ENCODE measurements at regions not wholly inside any gene's neighbourhood (a gene's known extent, or its start where the extent isn't known, plus 50 kb on each side); places are given as distances from the start of the nearest gene placed in this dataset.
"Not testable (repeated sequence)": the region's sequence is repeated elsewhere in the genome, so short reads cannot be mapped to it uniquely, and the experiment has no call there.

- WGBS, 3 donors: 31 to 57% (median 37%) methylated on average over 7 of the region's 7 CpGs
- Histone ChIP-seq H3K9me3 (ENCODE audit: control insufficient read depth in 2 of 2, insufficient read depth in 1 of 2, low read depth in 1 of 2, low read length in 1 of 2) (no peaks in the 10 kb centered on the region), H3K27me3 (ENCODE audit: control insufficient read depth in 3 of 3, insufficient read depth in 3 of 3, low read length in 3 of 3) (no peaks in the 10 kb centered on the region), H3K4me1 (ENCODE audit: control insufficient read depth in 3 of 3, insufficient read depth in 2 of 3, low read depth in 1 of 3, low read length in 2 of 3) (no peaks in the 10 kb centered on the region), H3K36me3 (ENCODE audit: control insufficient read depth in 3 of 3, insufficient read depth in 2 of 3, low read depth in 1 of 3, low read length in 3 of 3) (no peaks in the 10 kb centered on the region), H3K27ac (ENCODE audit: low read depth in 1 of 3, low read length in 2 of 3) (no peak overlapping the region), H3K4me3 (ENCODE audit: low read depth in 1 of 3, low read length in 3 of 3) (no peak overlapping the region)
- DNase-seq (no peak), FAIRE-seq (no peak)
These were observed 250.9 kb downstream of the ANKRD60 start for GRCh38 chr20:57977569-57977968.

- 63 to 79% (median 78%) methylated on average over 10 of the region's 10 CpGs for WGBS, 3 donors
- peaks cover 0 to 2% of the 10 kb centered on the region in 2 donors for H3K9me3 ChIP-seq (ENCODE audit: control insufficient read depth in 2 of 2, insufficient read depth in 1 of 2, low read depth in 1 of 2, low read length in 1 of 2)
- no peak overlapping the region for H3K27ac ChIP-seq (ENCODE audit: low read depth in 1 of 3, low read length in 2 of 3)
- no peaks in the 10 kb centered on the region for H3K36me3 ChIP-seq (ENCODE audit: control insufficient read depth in 3 of 3, insufficient read depth in 2 of 3, low read depth in 1 of 3, low read length in 3 of 3)
- FAIRE-seq: no peak
- no peaks in the 10 kb centered on the region for H3K27me3 ChIP-seq (ENCODE audit: control insufficient read depth in 3 of 3, insufficient read depth in 3 of 3, low read length in 3 of 3)
- H3K4me3 ChIP-seq (ENCODE audit: low read depth in 1 of 3, low read length in 3 of 3): no peak overlapping the region
- no peaks in the 10 kb centered on the region for H3K4me1 ChIP-seq (ENCODE audit: control insufficient read depth in 3 of 3, insufficient read depth in 2 of 3, low read depth in 1 of 3, low read length in 2 of 3)
- DNase-seq: no peak
These were observed 251.3 kb downstream of the ANKRD60 start for GRCh38 chr20:57977141-57977540.

- DNase-seq (no peak), FAIRE-seq (no peak)
- Histone ChIP-seq H3K27me3 (ENCODE audit: control insufficient read depth in 3 of 3, insufficient read depth in 3 of 3, low read length in 3 of 3) (no peaks in the 10 kb centered on the region), H3K4me1 (ENCODE audit: control insufficient read depth in 3 of 3, insufficient read depth in 2 of 3, low read depth in 1 of 3, low read length in 2 of 3) (no peaks in the 10 kb centered on the region), H3K27ac (ENCODE audit: low read depth in 1 of 3, low read length in 2 of 3) (no peak overlapping the region), H3K9me3 (ENCODE audit: control insufficient read depth in 2 of 2, insufficient read depth in 1 of 2, low read depth in 1 of 2, low read length in 1 of 2) (peaks cover 0 to 5% of the 10 kb centered on the region in 2 donors), H3K4me3 (ENCODE audit: low read depth in 1 of 3, low read length in 3 of 3) (no peak overlapping the region), H3K36me3 (ENCODE audit: control insufficient read depth in 3 of 3, insufficient read depth in 2 of 3, low read depth in 1 of 3, low read length in 3 of 3) (no peaks in the 10 kb centered on the region)
- WGBS, 3 donors: 86 to 95% (median 93%) methylated on average over 3 of the region's 3 CpGs
These were observed 253.6 kb downstream of the ANKRD60 start for GRCh38 chr20:57974863-57975262.

GRCh38 chr20:57973886-57974285, 254.6 kb downstream of the ANKRD60 start:
- H3K9me3 ChIP-seq (ENCODE audit: control insufficient read depth in 2 of 2, insufficient read depth in 1 of 2, low read depth in 1 of 2, low read length in 1 of 2): peaks cover 0 to 5% of the 10 kb centered on the region in 2 donors
- no peaks in the 10 kb centered on the region for H3K4me1 ChIP-seq (ENCODE audit: control insufficient read depth in 3 of 3, insufficient read depth in 2 of 3, low read depth in 1 of 3, low read length in 2 of 3)
- H3K27ac ChIP-seq (ENCODE audit: low read depth in 1 of 3, low read length in 2 of 3): no peak overlapping the region
- no peak for DNase-seq
- H3K36me3 ChIP-seq (ENCODE audit: control insufficient read depth in 3 of 3, insufficient read depth in 2 of 3, low read depth in 1 of 3, low read length in 3 of 3): no peaks in the 10 kb centered on the region
- no peak for FAIRE-seq
- no peak overlapping the region for H3K4me3 ChIP-seq (ENCODE audit: low read depth in 1 of 3, low read length in 3 of 3)
- WGBS, 3 donors: 71 to 74% (median 72%) methylated on average over 3 of the region's 3 CpGs
- H3K27me3 ChIP-seq (ENCODE audit: control insufficient read depth in 3 of 3, insufficient read depth in 3 of 3, low read length in 3 of 3): no peaks in the 10 kb centered on the region

- not testable (repeated sequence) for DNase-seq; H3K4me3 ChIP-seq (ENCODE audit: low read depth in 1 of 3, low read length in 3 of 3); H3K36me3 ChIP-seq (ENCODE audit: control insufficient read depth in 3 of 3, insufficient read depth in 2 of 3, low read depth in 1 of 3, low read length in 3 of 3); H3K4me1 ChIP-seq (ENCODE audit: control insufficient read depth in 3 of 3, insufficient read depth in 2 of 3, low read depth in 1 of 3, low read length in 2 of 3); H3K9me3 ChIP-seq (ENCODE audit: control insufficient read depth in 2 of 2, insufficient read depth in 1 of 2, low read depth in 1 of 2, low read length in 1 of 2); FAIRE-seq; H3K27ac ChIP-seq (ENCODE audit: low read depth in 1 of 3, low read length in 2 of 3); H3K27me3 ChIP-seq (ENCODE audit: control insufficient read depth in 3 of 3, insufficient read depth in 3 of 3, low read length in 3 of 3)
- WGBS, 3 donors: 68 to 82% (median 74%) methylated on average over 1 of the region's 1 CpG
These were observed 256.9 kb downstream of the ANKRD60 start for GRCh38 chr20:57971583-57971982.

- DNase-seq (no peak), FAIRE-seq (no peak)
- Histone ChIP-seq H3K27ac (ENCODE audit: low read depth in 1 of 3, low read length in 2 of 3) (no peak overlapping the region), H3K9me3 (ENCODE audit: control insufficient read depth in 2 of 2, insufficient read depth in 1 of 2, low read depth in 1 of 2, low read length in 1 of 2) (peaks cover 0 to 5% of the 10 kb centered on the region in 2 donors), H3K27me3 (ENCODE audit: control insufficient read depth in 3 of 3, insufficient read depth in 3 of 3, low read length in 3 of 3) (peaks cover 0 to 3% (median 0%) of the 10 kb centered on the region in 3 donors), H3K4me3 (ENCODE audit: low read depth in 1 of 3, low read length in 3 of 3) (no peak overlapping the region), H3K36me3 (ENCODE audit: control insufficient read depth in 3 of 3, insufficient read depth in 2 of 3, low read depth in 1 of 3, low read length in 3 of 3) (no peaks in the 10 kb centered on the region), H3K4me1 (ENCODE audit: control insufficient read depth in 3 of 3, insufficient read depth in 2 of 3, low read depth in 1 of 3, low read length in 2 of 3) (no peaks in the 10 kb centered on the region)
- WGBS, 3 donors: 48 to 61% (median 57%) methylated on average over 6 of the region's 6 CpGs
These were observed 257.6 kb downstream of the ANKRD60 start for GRCh38 chr20:57970856-57971255.

GRCh38 chr20:57970116-57970515, 258.3 kb downstream of the ANKRD60 start:
- peaks cover 0 to 5% of the 10 kb centered on the region in 2 donors for H3K9me3 ChIP-seq (ENCODE audit: control insufficient read depth in 2 of 2, insufficient read depth in 1 of 2, low read depth in 1 of 2, low read length in 1 of 2)
- DNase-seq (no peak), FAIRE-seq (no peak)
- H3K27ac ChIP-seq (ENCODE audit: low read depth in 1 of 3, low read length in 2 of 3): no peak overlapping the region
- H3K4me1 ChIP-seq (ENCODE audit: control insufficient read depth in 3 of 3, insufficient read depth in 2 of 3, low read depth in 1 of 3, low read length in 2 of 3): no peaks in the 10 kb centered on the region
- H3K4me3 ChIP-seq (ENCODE audit: low read depth in 1 of 3, low read length in 3 of 3): no peak overlapping the region
- H3K36me3 ChIP-seq (ENCODE audit: control insufficient read depth in 3 of 3, insufficient read depth in 2 of 3, low read depth in 1 of 3, low read length in 3 of 3): no peaks in the 10 kb centered on the region
- 50 to 59% (median 53%) methylated on average over 5 of the region's 5 CpGs for WGBS, 3 donors
- H3K27me3 ChIP-seq (ENCODE audit: control insufficient read depth in 3 of 3, insufficient read depth in 3 of 3, low read length in 3 of 3): peaks cover 0 to 3% (median 0%) of the 10 kb centered on the region in 3 donors

GRCh38 chr20:57968120-57968519, 258.3 kb upstream of the PMEPA1 start:
- Histone ChIP-seq H3K4me3 (ENCODE audit: low read depth in 1 of 3, low read length in 3 of 3) (no peak overlapping the region), H3K9me3 (ENCODE audit: control insufficient read depth in 2 of 2, insufficient read depth in 1 of 2, low read depth in 1 of 2, low read length in 1 of 2) (peaks cover 0 to 5% of the 10 kb centered on the region in 2 donors), H3K27ac (ENCODE audit: low read depth in 1 of 3, low read length in 2 of 3) (no peak overlapping the region), H3K27me3 (ENCODE audit: control insufficient read depth in 3 of 3, insufficient read depth in 3 of 3, low read length in 3 of 3) (peaks cover 0 to 3% (median 0%) of the 10 kb centered on the region in 3 donors), H3K4me1 (ENCODE audit: control insufficient read depth in 3 of 3, insufficient read depth in 2 of 3, low read depth in 1 of 3, low read length in 2 of 3) (no peaks in the 10 kb centered on the region), H3K36me3 (ENCODE audit: control insufficient read depth in 3 of 3, insufficient read depth in 2 of 3, low read depth in 1 of 3, low read length in 3 of 3) (no peaks in the 10 kb centered on the region)
- WGBS, 3 donors: 48 to 73% (median 52%) methylated on average over 1 of the region's 1 CpG
- FAIRE-seq: no peak
- DNase-seq: no peak

GRCh38 chr20:57967364-57967763, 257.5 kb upstream of the PMEPA1 start:
- Histone ChIP-seq H3K36me3 (ENCODE audit: control insufficient read depth in 3 of 3, insufficient read depth in 2 of 3, low read depth in 1 of 3, low read length in 3 of 3) (no peaks in the 10 kb centered on the region), H3K9me3 (ENCODE audit: control insufficient read depth in 2 of 2, insufficient read depth in 1 of 2, low read depth in 1 of 2, low read length in 1 of 2) (peaks cover 0 to 4% of the 10 kb centered on the region in 2 donors), H3K27me3 (ENCODE audit: control insufficient read depth in 3 of 3, insufficient read depth in 3 of 3, low read length in 3 of 3) (peaks cover 0 to 3% (median 0%) of the 10 kb centered on the region in 3 donors), H3K4me1 (ENCODE audit: control insufficient read depth in 3 of 3, insufficient read depth in 2 of 3, low read depth in 1 of 3, low read length in 2 of 3) (no peaks in the 10 kb centered on the region), H3K27ac (ENCODE audit: low read depth in 1 of 3, low read length in 2 of 3) (no peak overlapping the region), H3K4me3 (ENCODE audit: low read depth in 1 of 3, low read length in 3 of 3) (no peak overlapping the region)
- 69 to 77% (median 74%) methylated on average over 10 of the region's 10 CpGs for WGBS, 3 donors
- DNase-seq: no peak
- no peak for FAIRE-seq

Measured in small intestine (tissue), 7 donors.